Panc1 (cell line): ENCODE measurements at regions not wholly inside any gene's neighbourhood (a gene's known extent, or its start where the extent isn't known, plus 50 kb on each side); places are given as distances from the start of the nearest gene placed in this dataset.

Source experiments
- ATAC-seq: fragments of 200-7000 bp; cut with Tn5 transposase; 2 replicates; pipeline ENCODE4 v1.9.1; 2020; ENCODE audit warnings: mild to moderate bottlenecking, moderate library complexity
- BruUV-seq: library from RNA; stranded (reverse); fragments of 400-500 nt; replicated peaks from 2 replicates; lab custom pipeline; 2021; lab: Mats Ljungman, UMichigan
- CTCF ChIA-PET: fragments of 300-600 bp; sonication (Branson Sonifier 250); formaldehyde crosslinking; loops from one replicate; lab custom pipeline; 2022; ENCODE audit warnings: antibody characterized with exemption; lab: Charles Lee
- POLR2A ChIA-PET: fragments of 300-600 bp; sonication (Branson Sonifier 250); formaldehyde crosslinking; loops from one replicate; lab custom pipeline; 2022; ENCODE audit warnings: antibody characterized with exemption; lab: Charles Lee
- DNase-seq: peaks from one replicate; pipeline ENCODE4 v3.0.0-alpha.2; 2010; ENCODE audit warnings: low read depth, low spot score
- H3K27ac ChIP-seq: 2 replicates; pipeline ENCODE4 v1.5.1; 2011; ENCODE audit warnings: mild to moderate bottlenecking, low read length, inconsistent platforms
- H3K27me3 ChIP-seq: fragments of 200-500 bp; sonication (Bioruptor generic); 2 replicates; pipeline ENCODE4 v1.6.0; 2014; ENCODE audit warnings: low read length, inconsistent platforms; ENCODE audit not compliant: control insufficient read depth, insufficient read depth
- H3K36me3 ChIP-seq: fragments of 200-500 bp; sonication (Bioruptor generic); 2 replicates; pipeline ENCODE4 v1.5.1; 2014; ENCODE audit warnings: inconsistent platforms, mild to moderate bottlenecking, low read length, moderate library complexity; ENCODE audit not compliant: control insufficient read depth, insufficient read depth
- H3K4me1 ChIP-seq: 2 replicates; pipeline ENCODE4 v1.5.1; 2011; ENCODE audit warnings: inconsistent platforms, mild to moderate bottlenecking, low read length, moderate library complexity; ENCODE audit not compliant: control insufficient read depth, insufficient read depth
- H3K4me3 ChIP-seq, 2 experiments: 2 replicates each; pipeline ENCODE4 v1.5.1; 2011 to 2012; ENCODE audit warnings: low read depth in 2 of 2, low read length in 2 of 2, mild to moderate bottlenecking in 2 of 2, inconsistent platforms in 1 of 2, moderate library complexity in 1 of 2
- H3K9me3 ChIP-seq: fragments of 200-500 bp; sonication (Bioruptor generic); 2 replicates; pipeline ENCODE4 v1.5.1; 2014; ENCODE audit warnings: low read depth, mild to moderate bottlenecking, inconsistent platforms, low read length, moderate library complexity; ENCODE audit not compliant: control insufficient read depth, insufficient read depth
- POLR2AphosphoS5 ChIP-seq: IDR thresholded peaks from 2 replicates; pipeline ENCODE4 v1.6.1; 2012; ENCODE audit warnings: mild to moderate bottlenecking, low read depth, low read length, moderate library complexity
- SIN3A ChIP-seq: IDR thresholded peaks from 2 replicates; pipeline ENCODE4 v1.6.1; 2012; ENCODE audit warnings: low read depth, mild to moderate bottlenecking, low read length, moderate library complexity, borderline replicate concordance; ENCODE audit not compliant: insufficient read depth
- TCF7L2 ChIP-seq: IDR thresholded peaks from 2 replicates; pipeline ENCODE4 v1.6.1; 2011; ENCODE audit warnings: mild to moderate bottlenecking, low read depth, low read length, inconsistent platforms
- in situ Hi-C: cut with HindIII; loops from 2 replicates; pipeline ENCODE4 v1.10.0; 2016; ENCODE audit warnings: low sequenced_read_pairs, low pct_unique_long_range_greater_than_20kb
- intact Hi-C: fragments of 100-400 bp; cut with micrococcal nuclease; formaldehyde crosslinking; loops from one replicate; pipeline ENCODE4 v1.10.0; 2022; ENCODE audit not compliant: unreplicated experiment
- TF ChIP-seq, protein P1 (sequence below): fragments of 450-650 bp; IDR thresholded peaks from 2 replicates; pipeline ENCODE4 v1.5.1; 2017; ENCODE audit warnings: mild to moderate bottlenecking
- TF ChIP-seq, protein P2 (sequence below), 2 experiments: IDR thresholded peaks; 2 replicates each; pipeline ENCODE4 v1.6.1; 2011 to 2012; ENCODE audit warnings: low read depth in 2 of 2, control low read depth in 1 of 2, low read length in 1 of 2, mild to moderate bottlenecking in 1 of 2, moderate library complexity in 1 of 2; ENCODE audit not compliant: insufficient read depth in 1 of 2

DNA sequence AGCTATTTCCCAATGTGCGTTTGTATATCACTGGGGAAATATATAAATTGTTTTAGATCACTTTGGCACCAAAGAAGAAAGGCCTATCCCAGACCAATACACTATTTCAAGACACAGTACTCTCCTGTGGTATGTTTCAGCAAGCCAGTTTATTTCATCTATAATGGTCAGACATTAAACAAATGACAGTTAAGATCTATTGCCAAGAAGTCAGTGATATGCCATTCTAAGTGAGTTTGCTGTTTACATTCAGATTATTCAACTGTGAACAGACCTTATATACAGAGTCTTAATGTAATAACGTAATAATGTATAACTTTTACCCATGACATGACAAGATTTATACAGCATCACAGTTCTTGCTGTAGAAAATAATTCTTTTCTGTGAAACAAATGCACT lies 352.7 kb downstream of the CDH7 start:
- CTCF ChIA-PET, result no interaction called here
- Histone ChIP-seq H3K4me1 (no peaks in the 10 kb centered on the region), H3K27ac (no peak overlapping the region), H3K36me3 (no peaks in the 10 kb centered on the region), H3K4me3 (no peak overlapping the region), H3K27me3 (no peaks in the 10 kb centered on the region), H3K9me3 (no peaks in the 10 kb centered on the region)
- intact Hi-C loops (no loop called here), in situ Hi-C loops (no loop called here)
- DNase-seq (no peak), ATAC-seq (no peak)
- POLR2A ChIA-PET, result no interaction called here
- BruUV-seq, result no TSS peak
- TF ChIP-seq SIN3A, result no peak
- TF ChIP-seq, protein P1, sequence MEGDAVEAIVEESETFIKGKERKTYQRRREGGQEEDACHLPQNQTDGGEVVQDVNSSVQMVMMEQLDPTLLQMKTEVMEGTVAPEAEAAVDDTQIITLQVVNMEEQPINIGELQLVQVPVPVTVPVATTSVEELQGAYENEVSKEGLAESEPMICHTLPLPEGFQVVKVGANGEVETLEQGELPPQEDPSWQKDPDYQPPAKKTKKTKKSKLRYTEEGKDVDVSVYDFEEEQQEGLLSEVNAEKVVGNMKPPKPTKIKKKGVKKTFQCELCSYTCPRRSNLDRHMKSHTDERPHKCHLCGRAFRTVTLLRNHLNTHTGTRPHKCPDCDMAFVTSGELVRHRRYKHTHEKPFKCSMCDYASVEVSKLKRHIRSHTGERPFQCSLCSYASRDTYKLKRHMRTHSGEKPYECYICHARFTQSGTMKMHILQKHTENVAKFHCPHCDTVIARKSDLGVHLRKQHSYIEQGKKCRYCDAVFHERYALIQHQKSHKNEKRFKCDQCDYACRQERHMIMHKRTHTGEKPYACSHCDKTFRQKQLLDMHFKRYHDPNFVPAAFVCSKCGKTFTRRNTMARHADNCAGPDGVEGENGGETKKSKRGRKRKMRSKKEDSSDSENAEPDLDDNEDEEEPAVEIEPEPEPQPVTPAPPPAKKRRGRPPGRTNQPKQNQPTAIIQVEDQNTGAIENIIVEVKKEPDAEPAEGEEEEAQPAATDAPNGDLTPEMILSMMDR, result no peak
- no peak for TF ChIP-seq TCF7L2
- TF ChIP-seq, protein P2, sequence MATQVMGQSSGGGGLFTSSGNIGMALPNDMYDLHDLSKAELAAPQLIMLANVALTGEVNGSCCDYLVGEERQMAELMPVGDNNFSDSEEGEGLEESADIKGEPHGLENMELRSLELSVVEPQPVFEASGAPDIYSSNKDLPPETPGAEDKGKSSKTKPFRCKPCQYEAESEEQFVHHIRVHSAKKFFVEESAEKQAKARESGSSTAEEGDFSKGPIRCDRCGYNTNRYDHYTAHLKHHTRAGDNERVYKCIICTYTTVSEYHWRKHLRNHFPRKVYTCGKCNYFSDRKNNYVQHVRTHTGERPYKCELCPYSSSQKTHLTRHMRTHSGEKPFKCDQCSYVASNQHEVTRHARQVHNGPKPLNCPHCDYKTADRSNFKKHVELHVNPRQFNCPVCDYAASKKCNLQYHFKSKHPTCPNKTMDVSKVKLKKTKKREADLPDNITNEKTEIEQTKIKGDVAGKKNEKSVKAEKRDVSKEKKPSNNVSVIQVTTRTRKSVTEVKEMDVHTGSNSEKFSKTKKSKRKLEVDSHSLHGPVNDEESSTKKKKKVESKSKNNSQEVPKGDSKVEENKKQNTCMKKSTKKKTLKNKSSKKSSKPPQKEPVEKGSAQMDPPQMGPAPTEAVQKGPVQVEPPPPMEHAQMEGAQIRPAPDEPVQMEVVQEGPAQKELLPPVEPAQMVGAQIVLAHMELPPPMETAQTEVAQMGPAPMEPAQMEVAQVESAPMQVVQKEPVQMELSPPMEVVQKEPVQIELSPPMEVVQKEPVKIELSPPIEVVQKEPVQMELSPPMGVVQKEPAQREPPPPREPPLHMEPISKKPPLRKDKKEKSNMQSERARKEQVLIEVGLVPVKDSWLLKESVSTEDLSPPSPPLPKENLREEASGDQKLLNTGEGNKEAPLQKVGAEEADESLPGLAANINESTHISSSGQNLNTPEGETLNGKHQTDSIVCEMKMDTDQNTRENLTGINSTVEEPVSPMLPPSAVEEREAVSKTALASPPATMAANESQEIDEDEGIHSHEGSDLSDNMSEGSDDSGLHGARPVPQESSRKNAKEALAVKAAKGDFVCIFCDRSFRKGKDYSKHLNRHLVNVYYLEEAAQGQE (IDR thresholded peaks at IDR 0.05; ENCODE audit: insufficient read depth in 1 of 2, low read depth in 2 of 2, low read length in 1 of 2), result no peak
- no peak for TF ChIP-seq POLR2AphosphoS5

DNA sequence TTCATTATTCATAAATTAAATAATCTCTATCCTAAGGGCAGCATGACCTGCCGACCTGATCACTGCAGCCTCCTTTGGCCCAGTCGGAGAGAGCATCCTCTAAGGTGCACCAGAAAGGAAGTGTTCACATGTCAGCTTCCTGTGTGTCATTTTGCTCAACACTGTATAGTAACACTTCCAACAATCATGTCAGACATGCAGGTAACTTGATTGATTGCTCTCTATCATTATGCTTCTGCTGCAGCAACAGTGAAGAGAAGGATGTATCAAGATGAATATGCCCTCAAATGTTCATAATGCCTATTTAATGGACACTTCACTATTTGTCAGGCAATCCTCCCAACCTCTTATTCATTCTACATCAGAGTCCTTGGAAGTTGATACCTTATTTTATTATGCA lies 332.3 kb downstream of the CDH7 start:
- Histone ChIP-seq H3K27me3 (no peaks in the 10 kb centered on the region), H3K9me3 (no peaks in the 10 kb centered on the region), H3K4me1 (no peaks in the 10 kb centered on the region), H3K27ac (no peak overlapping the region), H3K36me3 (no peaks in the 10 kb centered on the region), H3K4me3 (no peak overlapping the region)
- DNase-seq, result no peak
- ChIA-PET CTCF (no interaction called here), POLR2A (no interaction called here)
- TF ChIP-seq TCF7L2, result no peak
- TF ChIP-seq, protein P2 (IDR thresholded peaks at IDR 0.05; ENCODE audit: insufficient read depth in 1 of 2, low read depth in 2 of 2, low read length in 1 of 2), result no peak
- no peak for TF ChIP-seq SIN3A
- TF ChIP-seq, protein P1, result no peak
- no peak for TF ChIP-seq POLR2AphosphoS5
- in situ Hi-C loops, result no loop called here
- intact Hi-C loops, result no loop called here
- BruUV-seq, result no TSS peak
- ATAC-seq, result no peak
